ENCODE measurements at regions not wholly inside any gene's neighbourhood (a gene's known extent, or its start where the extent isn't known, plus 50 kb on each side); places are given as distances from the start of the nearest gene placed in this dataset.

- no peak for DNase-seq
- Mint-ChIP-seq H3K27ac (no peak overlapping the region), H3K4me3 (no peak overlapping the region), H3K27me3 (peaks cover 10% of the 10 kb centered on the region), H3K9me3 (ENCODE audit: low read depth) (no peaks in the 10 kb centered on the region), H3K36me3 (ENCODE audit: low read depth) (no peaks in the 10 kb centered on the region), H3K4me1 (peaks cover 6% of the 10 kb centered on the region)
- no peak for ATAC-seq
- ChIA-PET POLR2A (no interaction called here), CTCF (interaction anchor here (0.6 to 1.2 kb wide), 2 partner anchors 24 to 70 kb away, joined by 3 to 4 read pairs; no protein-coding TSS in a partner anchor)
- intact Hi-C loops (cut with DNase I, micrococcal nuclease): no loop called here
These were observed 147.4 kb downstream of the GDAP2 start for GRCh38 chr1:117782056-117782455.

GRCh38 chr1:117783606-117784396 lies 145.6 kb downstream of the GDAP2 start:
- peaks cover 6% of the 10 kb centered on the region for H3K4me1 Mint-ChIP-seq
- no peak overlapping the region for H3K4me3 Mint-ChIP-seq
- peaks cover 7% of the 10 kb centered on the region for H3K27me3 Mint-ChIP-seq
- ATAC-seq (no peak), DNase-seq (no peak)
- H3K36me3 Mint-ChIP-seq (ENCODE audit: low read depth): no peaks in the 10 kb centered on the region
- intact Hi-C loops (cut with DNase I, micrococcal nuclease): no loop called here
- H3K9me3 Mint-ChIP-seq (ENCODE audit: low read depth): no peaks in the 10 kb centered on the region
- ChIA-PET POLR2A (no interaction called here), CTCF (interaction anchor here (1.4 kb wide), 1 partner anchor 26 kb away, joined by 4 read pairs; no protein-coding TSS in a partner anchor)
- H3K27ac Mint-ChIP-seq: no peak overlapping the region

- ChIA-PET CTCF (interaction anchor here (0.6 to 2.2 kb wide), 2 partner anchors 34 to 382 kb away, joined by 3 to 5 read pairs; no protein-coding TSS in a partner anchor), POLR2A (no interaction called here)
- no peaks in the 10 kb centered on the region for H3K36me3 Mint-ChIP-seq (ENCODE audit: low read depth)
- H3K9me3 Mint-ChIP-seq (ENCODE audit: low read depth): no peaks in the 10 kb centered on the region
- H3K4me1 Mint-ChIP-seq: peaks cover 6% of the 10 kb centered on the region
- no peak overlapping the region for H3K4me3 Mint-ChIP-seq
- intact Hi-C loops (cut with DNase I, micrococcal nuclease): no loop called here
- ATAC-seq: no peak
- DNase-seq: no peak
- no peak overlapping the region for H3K27ac Mint-ChIP-seq
- H3K27me3 Mint-ChIP-seq: peaks cover 12% of the 10 kb centered on the region
These were observed 141.4 kb downstream of the GDAP2 start for GRCh38 chr1:117788014-117788413.

GRCh38 chr1:117793413-117793812 lies 136.0 kb downstream of the GDAP2 start:
- H3K27me3 Mint-ChIP-seq: peaks cover 8% of the 10 kb centered on the region
- DNase-seq (no peak), ATAC-seq (no peak)
- H3K4me1 Mint-ChIP-seq: no peaks in the 10 kb centered on the region
- H3K27ac Mint-ChIP-seq: no peak overlapping the region
- no peaks in the 10 kb centered on the region for H3K36me3 Mint-ChIP-seq (ENCODE audit: low read depth)
- no peaks in the 10 kb centered on the region for H3K9me3 Mint-ChIP-seq (ENCODE audit: low read depth)
- intact Hi-C loops (cut with DNase I, micrococcal nuclease): no loop called here
- ChIA-PET POLR2A (no interaction called here), CTCF (interaction anchor here (0.6 to 0.7 kb wide), 2 partner anchors 79 to 315 kb away, joined by 3 read pairs; no protein-coding TSS in a partner anchor)
- no peak overlapping the region for H3K4me3 Mint-ChIP-seq

- POLR2A ChIA-PET: no interaction called here
- DNase-seq (no peak), ATAC-seq (no peak)
- H3K36me3 Mint-ChIP-seq (ENCODE audit: low read depth): no peaks in the 10 kb centered on the region
- CTCF ChIA-PET: interaction anchor here (0.6 to 1.4 kb wide), 4 partner anchors 36 to 453 kb away, joined by 3 to 4 read pairs (median 3); no protein-coding TSS in a partner anchor
- peaks cover 8% of the 10 kb centered on the region for H3K27me3 Mint-ChIP-seq
- no peak overlapping the region for H3K27ac Mint-ChIP-seq
- no peak overlapping the region for H3K4me3 Mint-ChIP-seq
- H3K4me1 Mint-ChIP-seq: no peaks in the 10 kb centered on the region
- intact Hi-C loops (cut with DNase I, micrococcal nuclease): no loop called here
- no peaks in the 10 kb centered on the region for H3K9me3 Mint-ChIP-seq (ENCODE audit: low read depth)
These were observed 135.3 kb downstream of the GDAP2 start for GRCh38 chr1:117794073-117794472.

DNA sequence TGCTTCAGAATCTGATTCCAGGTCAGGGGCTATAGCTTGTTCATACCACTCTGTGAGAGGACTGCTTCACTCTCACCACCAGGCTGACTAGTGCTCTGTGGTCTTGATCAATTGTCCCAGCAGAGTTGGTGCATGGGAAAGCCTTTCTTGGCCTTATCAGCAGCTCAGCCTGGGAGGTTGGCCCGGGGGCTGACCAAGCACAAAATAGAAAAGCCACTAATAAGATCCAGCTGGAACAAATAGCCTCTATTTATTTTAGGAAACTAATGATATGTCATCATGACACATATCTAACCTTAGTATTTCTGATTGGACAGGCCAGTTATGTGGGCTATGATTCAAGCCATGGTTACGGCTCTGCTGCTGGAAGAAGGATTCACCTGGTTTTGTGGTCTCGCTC lies 134.2 kb downstream of the GDAP2 start:
- Mint-ChIP-seq H3K27me3 (peaks cover 8% of the 10 kb centered on the region), H3K4me1 (no peaks in the 10 kb centered on the region), H3K36me3 (ENCODE audit: low read depth) (no peaks in the 10 kb centered on the region), H3K4me3 (no peak overlapping the region), H3K9me3 (ENCODE audit: low read depth) (no peaks in the 10 kb centered on the region), H3K27ac (no peak overlapping the region)
- ChIA-PET CTCF (interaction anchor here (0.9 to 1.4 kb wide), 2 partner anchors 37 to 100 kb away, joined by 3 to 4 read pairs; no protein-coding TSS in a partner anchor), POLR2A (no interaction called here)
- no peak for DNase-seq
- ATAC-seq: no peak
- intact Hi-C loops (cut with DNase I, micrococcal nuclease): no loop called here

DNA sequence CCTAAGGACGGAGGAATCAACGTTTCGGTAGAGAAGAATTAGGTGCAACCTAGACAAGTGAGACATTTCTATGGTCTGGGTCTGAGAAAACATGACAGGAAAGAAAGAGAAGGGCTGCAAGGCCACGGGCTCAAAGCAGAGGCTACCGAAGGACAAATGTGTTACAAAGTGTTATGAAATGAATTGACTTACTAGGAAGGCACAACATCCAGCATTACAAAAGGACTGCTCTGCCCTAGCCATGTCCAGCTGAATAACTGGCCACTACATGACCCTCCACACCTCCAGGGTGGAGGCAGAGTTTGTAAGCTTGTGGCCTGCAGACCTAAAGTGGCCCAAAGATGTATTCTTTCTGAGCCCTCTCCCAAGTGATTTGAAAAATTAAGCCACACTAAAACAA lies 133.6 kb downstream of the GDAP2 start:
- no peaks in the 10 kb centered on the region for H3K36me3 Mint-ChIP-seq (ENCODE audit: low read depth)
- CTCF ChIA-PET: no interaction called here
- DNase-seq: no peak
- POLR2A ChIA-PET: no interaction called here
- H3K4me3 Mint-ChIP-seq: no peak overlapping the region
- H3K9me3 Mint-ChIP-seq (ENCODE audit: low read depth): no peaks in the 10 kb centered on the region
- intact Hi-C loops (cut with DNase I, micrococcal nuclease): no loop called here
- peaks cover 5% of the 10 kb centered on the region for H3K27me3 Mint-ChIP-seq
- no peak for ATAC-seq
- no peaks in the 10 kb centered on the region for H3K4me1 Mint-ChIP-seq
- no peak overlapping the region for H3K27ac Mint-ChIP-seq

DNA sequence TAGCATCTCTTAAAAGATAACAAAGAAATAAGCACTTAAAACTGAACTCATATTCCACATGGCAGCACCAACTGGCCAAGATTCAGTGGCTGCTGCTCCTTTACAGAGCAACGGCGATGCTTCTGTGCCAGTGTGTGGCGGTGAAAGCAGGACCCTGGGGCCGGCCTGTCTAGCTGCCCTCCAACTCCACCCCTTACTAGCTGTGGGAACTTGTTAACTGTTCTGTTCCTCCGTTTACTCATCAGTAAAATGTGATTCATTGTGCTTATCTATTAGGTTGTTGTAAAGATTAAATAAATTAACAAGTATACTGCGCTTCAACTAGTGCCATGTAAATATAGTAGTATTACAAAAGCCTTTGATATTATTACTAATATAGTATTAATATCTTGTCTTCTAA lies 133.2 kb downstream of the GDAP2 start:
- POLR2A ChIA-PET: no interaction called here
- Mint-ChIP-seq H3K4me3 (no peak overlapping the region), H3K27me3 (peaks cover 5% of the 10 kb centered on the region), H3K9me3 (ENCODE audit: low read depth) (no peaks in the 10 kb centered on the region), H3K4me1 (no peaks in the 10 kb centered on the region), H3K36me3 (ENCODE audit: low read depth) (no peaks in the 10 kb centered on the region), H3K27ac (no peak overlapping the region)
- no peak for DNase-seq
- intact Hi-C loops (cut with DNase I, micrococcal nuclease): no loop called here
- no peak for ATAC-seq
- CTCF ChIA-PET: no interaction called here

DNA sequence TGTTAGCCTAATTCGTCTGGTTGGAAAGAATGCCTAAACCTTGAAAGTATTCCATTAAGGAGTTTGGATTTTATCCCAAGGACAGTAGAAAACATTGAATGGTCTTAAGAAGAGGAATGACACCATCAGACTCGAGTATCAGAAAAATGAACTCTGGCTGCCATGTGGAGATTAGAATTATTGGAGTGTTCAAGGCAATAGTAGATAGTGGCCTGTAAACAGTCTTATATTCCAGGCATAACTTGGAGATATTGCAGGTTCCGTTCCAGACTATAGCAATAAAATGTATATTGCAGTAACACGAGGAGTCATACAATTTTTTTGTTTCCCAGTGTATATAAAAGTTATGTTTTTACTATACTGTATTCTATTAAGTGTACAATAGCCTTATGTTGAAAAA lies 130.9 kb downstream of the GDAP2 start:
- Mint-ChIP-seq H3K36me3 (ENCODE audit: low read depth) (no peaks in the 10 kb centered on the region), H3K9me3 (ENCODE audit: low read depth) (no peaks in the 10 kb centered on the region), H3K27ac (no peak overlapping the region), H3K4me3 (no peak overlapping the region), H3K27me3 (peaks cover 4% of the 10 kb centered on the region), H3K4me1 (no peaks in the 10 kb centered on the region)
- ChIA-PET POLR2A (interaction anchor here (0.5 kb wide), 1 partner anchor 126 kb away, joined by 3 read pairs; no protein-coding TSS in a partner anchor), CTCF (no interaction called here)
- DNase-seq (no peak), ATAC-seq (no peak)
- intact Hi-C loops (cut with DNase I, micrococcal nuclease): no loop called here

GRCh38 chr1:117802531-117803257 lies 126.7 kb downstream of the GDAP2 start:
- Mint-ChIP-seq H3K4me1 (no peaks in the 10 kb centered on the region), H3K9me3 (ENCODE audit: low read depth) (no peaks in the 10 kb centered on the region), H3K27me3 (peaks cover 8% of the 10 kb centered on the region), H3K4me3 (no peak overlapping the region), H3K36me3 (ENCODE audit: low read depth) (no peaks in the 10 kb centered on the region), H3K27ac (no peak overlapping the region)
- POLR2A ChIA-PET: interaction anchor here (0.6 kb wide), 1 partner anchor 1485 kb away, joined by 3 read pairs; no protein-coding TSS in a partner anchor
- intact Hi-C loops (cut with DNase I, micrococcal nuclease): no loop called here
- ATAC-seq (no peak), DNase-seq (no peak)
- CTCF ChIA-PET: no interaction called here

- H3K27me3 Mint-ChIP-seq: peaks cover 8% of the 10 kb centered on the region
- no peak for ATAC-seq
- intact Hi-C loops (cut with DNase I, micrococcal nuclease): no loop called here
- no peak overlapping the region for H3K27ac Mint-ChIP-seq
- no peak overlapping the region for H3K4me3 Mint-ChIP-seq
- H3K9me3 Mint-ChIP-seq (ENCODE audit: low read depth): no peaks in the 10 kb centered on the region
- ChIA-PET POLR2A (no interaction called here), CTCF (no interaction called here)
- H3K36me3 Mint-ChIP-seq (ENCODE audit: low read depth): no peaks in the 10 kb centered on the region
- H3K4me1 Mint-ChIP-seq: no peaks in the 10 kb centered on the region
- no peak for DNase-seq
These were observed 126.1 kb downstream of the GDAP2 start for GRCh38 chr1:117803318-117803717.

GRCh38 chr1:117809764-117810163 lies 119.7 kb downstream of the GDAP2 start:
- Mint-ChIP-seq H3K36me3 (ENCODE audit: low read depth) (no peaks in the 10 kb centered on the region), H3K9me3 (ENCODE audit: low read depth) (no peaks in the 10 kb centered on the region), H3K4me1 (peaks cover 9% of the 10 kb centered on the region), H3K27me3 (peaks cover 7% of the 10 kb centered on the region), H3K4me3 (no peak overlapping the region), H3K27ac (no peak overlapping the region)
- CTCF ChIA-PET: no interaction called here
- intact Hi-C loops (cut with DNase I, micrococcal nuclease): no loop called here
- POLR2A ChIA-PET: no interaction called here
- ATAC-seq: no peak
- no peak for DNase-seq

Measured in activated CD4-positive, alpha-beta T cell treated with anti-CD3 and anti-CD28 coated beads for 36 hours (primary cell).